K562 (cell line): ENCODE measurements at regions not wholly inside any gene's neighbourhood (a gene's known extent, or its start where the extent isn't known, plus 50 kb on each side); places are given as distances from the start of the nearest gene placed in this dataset.

Experiments used
- ATAC-seq: fragments of 200-7000 bp; cut with Tn5 transposase; 3 replicates; pipeline ENCODE4 v1.9.1; 2020; ENCODE audit warnings: moderate library complexity
- BruUV-seq: library from RNA; stranded (reverse); fragments of 400-500 nt; replicated peaks from 2 replicates; lab custom pipeline; 2021; lab: Mats Ljungman, UMichigan
- CTCF ChIA-PET: fragments of 300-600 bp; formaldehyde crosslinking; extraction: SDS; loops from one replicate; lab custom pipeline; 2021; ENCODE audit warnings: low intra/inter-chr PET ratio; lab: Yijun Ruan, JAX
- POLR2A ChIA-PET: fragments of 300-600, 350-650 bp; sonication (Branson Sonifier 250); formaldehyde crosslinking; extraction: SDS; loops from one replicate; lab custom pipeline; 2021; ENCODE audit warnings: antibody characterized with exemption, inconsistent platforms; lab: Yijun Ruan, JAX
- DNase-seq, 4 experiments: peaks; one replicate each; pipeline versions ENCODE4 v3.0.0 to v3.0.0-alpha.2; 2011 to 2018; ENCODE audit warnings: low spot score in 3 of 4, mixed read lengths in 3 of 4; ENCODE audit errors: extremely low read depth in 1 of 4
- FAIRE-seq: peaks from 2 replicates; lab custom pipeline; 2011; peaks lifted over from hg19 to GRCh38; lab: Jason Lieb, UNC
- H2AFZ ChIP-seq: 2 replicates; pipeline ENCODE4 v1.6.0; 2011; ENCODE audit warnings: low read depth, low read length, control low read depth, inconsistent platforms
- H3K27ac ChIP-seq: fragments of 200-600 bp; 3 replicates; pipeline ENCODE4 v1.8.0; 2011; ENCODE audit warnings: low read depth, mild to moderate bottlenecking, control low read depth, inconsistent platforms, low read length, moderate library complexity, mixed read lengths; ENCODE audit errors: extremely low read depth
- H3K27me3 ChIP-seq, 2 experiments: fragments of 300-600 bp in 1 of 2; 2 replicates in 1 of 2; 3 replicates in 1 of 2; pipeline versions ENCODE4 v1.6.0 to v1.8.0; 2011; ENCODE audit warnings: inconsistent platforms in 2 of 2, low read length in 2 of 2, mild to moderate bottlenecking in 1 of 2, mixed read lengths in 1 of 2, moderate library complexity in 1 of 2; ENCODE audit not compliant: control insufficient read depth in 2 of 2, insufficient read depth in 2 of 2
- H3K36me3 ChIP-seq: fragments of 300-600 bp; 3 replicates; pipeline ENCODE4 v1.8.0; 2011; ENCODE audit warnings: mild to moderate bottlenecking, low read length, inconsistent platforms; ENCODE audit not compliant: control insufficient read depth, insufficient read depth
- H3K4me1 ChIP-seq, 2 experiments: fragments of 200-600 bp in 1 of 2; replicated peaks in 1 of 2; 2 replicates in 1 of 2; 3 replicates in 1 of 2; pipeline versions ENCODE4 v1.5.1 to v1.8.0; 2011; ENCODE audit warnings: inconsistent platforms in 2 of 2, low read length in 2 of 2, mild to moderate bottlenecking in 1 of 2, mixed read lengths in 1 of 2, moderate library complexity in 1 of 2; ENCODE audit not compliant: control insufficient read depth in 2 of 2, insufficient read depth in 2 of 2
- H3K4me2 ChIP-seq: 2 replicates; pipeline ENCODE4 v1.6.1; 2011; ENCODE audit warnings: low read length, control low read depth, inconsistent platforms, mixed read lengths; ENCODE audit not compliant: insufficient read depth
- H3K4me3 ChIP-seq: fragments of 200-600 bp; sonication (generic), shearing (Covaris generic); 2 replicates; pipeline ENCODE4 v1.5.1; 2016; ENCODE audit warnings: control low read depth, inconsistent platforms
- H3K79me2 ChIP-seq: fragments of 200-600 bp; 3 replicates; pipeline ENCODE4 v1.8.0; 2011; ENCODE audit warnings: low read length, inconsistent platforms; ENCODE audit not compliant: control insufficient read depth, insufficient read depth
- H3K9ac ChIP-seq, 2 experiments: 2 replicates each; pipeline versions ENCODE4 v1.6.0 to v1.6.1; 2011; ENCODE audit warnings: low read depth in 2 of 2, low read length in 2 of 2, control low read depth in 1 of 2, inconsistent platforms in 1 of 2, mild to moderate bottlenecking in 1 of 2, mixed read lengths in 1 of 2; ENCODE audit not compliant: insufficient read depth in 1 of 2
- H3K9me1 ChIP-seq: one replicate; pipeline ENCODE4 v1.6.0; 2011; ENCODE audit warnings: inconsistent platforms, mild to moderate bottlenecking, low read length, moderate library complexity; ENCODE audit not compliant: control insufficient read depth, insufficient read depth
- H3K9me3 ChIP-seq: replicated peaks from 2 replicates; pipeline ENCODE4 v1.5.1; 2011; ENCODE audit warnings: low read depth, low read length, inconsistent platforms; ENCODE audit not compliant: control insufficient read depth, insufficient read depth
- H4K20me1 ChIP-seq: replicated peaks from 2 replicates; pipeline ENCODE4 v1.6.1; 2011; ENCODE audit warnings: low read length, inconsistent platforms, mixed read lengths; ENCODE audit not compliant: control insufficient read depth, insufficient read depth
- CBX3 ChIP-seq, 2 experiments: IDR thresholded peaks; 1 replicate in 1 of 2; 2 replicates in 1 of 2; pipeline ENCODE4 v1.6.1; 2012; ENCODE audit warnings: inconsistent platforms in 2 of 2, low read length in 2 of 2, borderline replicate concordance in 1 of 2, control low read depth in 1 of 2
- ESRRA ChIP-seq: fragments of 450-650 bp; IDR thresholded peaks from 2 replicates; pipeline ENCODE4 v1.6.1; 2014; ENCODE audit warnings: low read depth, mild to moderate bottlenecking, moderate library complexity, borderline replicate concordance
- HDAC6 ChIP-seq: IDR thresholded peaks from 2 replicates; pipeline ENCODE4 v1.6.1; 2012; ENCODE audit warnings: low read depth, mild to moderate bottlenecking, control low read depth, inconsistent platforms, low read length, moderate library complexity
- JUND ChIP-seq, 2 experiments: IDR thresholded peaks; 2 replicates in 1 of 2; 3 replicates in 1 of 2; pipeline ENCODE4 v1.6.1; 2011; ENCODE audit warnings: borderline replicate concordance in 2 of 2, low read depth in 2 of 2, low read length in 2 of 2, improper control_type of control experiment in 1 of 2, missing biosample characterization in 1 of 2, missing genetic modification characterization in 1 of 2, missing genetic modification reagents in 1 of 2
- RFX5 ChIP-seq: IDR thresholded peaks from 2 replicates; pipeline ENCODE4 v1.6.1; 2011; ENCODE audit warnings: low read depth, mild to moderate bottlenecking, improper control_type of control experiment, low read length
- TGIF2 ChIP-seq: sonication (generic); formaldehyde crosslinking; IDR thresholded peaks from 2 replicates; pipeline ENCODE4 v1.8.1; 2022; ENCODE audit warnings: mild to moderate bottlenecking, missing genetic modification reagents, moderate library complexity
- ZNF280B ChIP-seq: fragments of 250-450 bp; sonication (Bioruptor Pico); IDR thresholded peaks from 2 replicates; pipeline ENCODE4 v1.5.1; 2021; ENCODE audit warnings: mild to moderate bottlenecking
- WGBS: fragments of 100-300 bp; shearing (Covaris generic); methylation state at CpG from one replicate; pipeline ENCODE4 v1.1.6; 2016; ENCODE audit warnings: low coverage, mixed read lengths; ENCODE audit not compliant: insufficient coverage; ENCODE audit errors: missing lambda C conversion rate; 5-methylcytosine and 5-hydroxymethylcytosine counted together
- in situ Hi-C: fragments of 300-500 bp; cut with MboI; formaldehyde crosslinking; loops from 4 replicates; pipeline ENCODE4 v1.15.0; 2018; ENCODE audit warnings: inconsistent platforms, mixed read lengths
- intact Hi-C: fragments of 100-400 bp; cut with micrococcal nuclease; formaldehyde crosslinking; loops from 2 replicates; pipeline ENCODE4 v1.14.2; 2022

- TF ChIP-seq ESRRA = no peak
- TF ChIP-seq, all 486 proteins: peak for 0
These were observed 142.0 kb upstream of the TSHZ3 start (continued) for GRCh38 chr19:31491242-31491641.

GRCh38 chr19:31492050-31492449 lies 142.8 kb upstream of the TSHZ3 start:
- no TSS peak for BruUV-seq

More at GRCh38 chr19:31492050-31492449, 142.8 kb upstream of the TSHZ3 start:
- Histone ChIP-seq H3K4me1 (no peaks in the 10 kb centered on the region), H3K79me2 (no peaks in the 10 kb centered on the region), H4K20me1 (no peaks in the 10 kb centered on the region), H2AFZ (no peak overlapping the region)
- ATAC-seq = no peak
- TF ChIP-seq HDAC6 (no peak), CBX3 (IDR thresholded peaks at IDR 0.05; ENCODE audit: borderline replicate concordance in 1 of 2, low read length in 2 of 2) (no peak), JUND (IDR thresholded peaks at IDR 0.05; ENCODE audit: borderline replicate concordance, low read depth, low read length) (no peak), JUND (tag; IDR thresholded peaks at IDR 0.05; ENCODE audit: borderline replicate concordance, low read depth, low read length) (no peak), TGIF2 (CRISPR knock-in tag) (no peak), ZNF280B (CRISPR knock-in tag) (no peak), RFX5 (no peak)
- TF ChIP-seq, all 486 proteins: peak for 0
- H3K27ac ChIP-seq = no peak overlapping the region
- ChIA-PET POLR2A (no interaction called here), CTCF (no interaction called here)
- in situ Hi-C loops (no loop called here), intact Hi-C loops (no loop called here)
- no peaks in the 10 kb centered on the region for H3K9me3 ChIP-seq
- no peak overlapping the region for H3K4me3 ChIP-seq
- H3K9me1 ChIP-seq = no peaks in the 10 kb centered on the region
- FAIRE-seq (no peak), DNase-seq (no peak)
- no peaks in the 10 kb centered on the region for H3K36me3 ChIP-seq
- H3K9ac ChIP-seq = no peak overlapping the region
- H3K27me3 ChIP-seq = no peaks in the 10 kb centered on the region; a peak in 1 of 5 replicates
- no peak overlapping the region for H3K4me2 ChIP-seq
- 0% methylated on average over 3 of the region's 3 CpGs for WGBS
